HG03469 (cell line): ENCODE measurements at regions not wholly inside any gene's neighbourhood (a gene's known extent, or its start where the extent isn't known, plus 50 kb on each side); places are given as distances from the start of the nearest gene placed in this dataset.
"Not testable (repeated sequence)": the region's sequence is repeated elsewhere in the genome, so short reads cannot be mapped to it uniquely, and the experiment has no call there.

Experiments
- ATAC-seq: cut with Tn5 transposase; IDR thresholded peaks from one replicate; pipeline ENCODE4 v1.9.1; 2021; ENCODE audit warnings: mild to moderate bottlenecking, moderate library complexity, moderate number of reproducible peaks; ENCODE audit not compliant: unreplicated experiment

DNA sequence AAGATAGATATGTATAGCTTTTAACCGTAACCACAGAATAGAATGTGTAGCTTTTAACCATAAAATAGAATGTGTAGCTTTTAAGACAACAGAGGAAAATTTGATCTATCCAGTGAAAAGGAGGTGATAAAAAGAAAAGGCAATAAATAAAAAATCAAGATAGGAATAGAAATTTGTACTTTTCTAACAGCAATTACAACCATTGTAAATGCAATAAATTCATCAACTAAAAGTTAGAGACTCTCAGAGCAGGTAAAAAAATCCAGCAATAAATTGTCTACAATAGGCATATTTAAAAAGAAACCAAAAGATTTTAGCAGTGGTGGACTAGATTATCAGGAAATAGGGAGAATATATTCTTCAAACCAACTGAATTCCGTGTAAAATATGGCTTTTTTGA lies 63.8 kb upstream of the ABHD2 start:
- no peak for ATAC-seq

DNA sequence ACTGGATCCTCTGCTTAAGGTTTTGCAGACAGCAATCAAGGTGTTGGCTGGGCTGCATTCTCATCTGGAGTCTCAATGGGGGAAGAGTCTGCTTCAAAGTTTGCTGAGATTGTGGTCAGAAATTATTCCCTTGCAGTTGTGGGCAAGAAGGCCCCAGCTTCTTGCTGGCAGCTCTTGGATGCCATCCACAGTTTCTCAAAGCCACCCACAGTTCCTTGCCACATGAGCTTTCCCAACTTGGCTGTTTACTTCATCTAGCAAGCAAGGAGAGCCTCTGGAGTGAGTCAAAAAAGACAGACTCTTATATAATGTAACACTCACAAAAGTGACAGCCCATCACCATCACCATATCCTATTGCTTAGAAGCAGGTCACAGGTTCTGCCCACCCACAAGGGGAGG lies 62.1 kb upstream of the ABHD2 start:
- no peak for ATAC-seq

DNA sequence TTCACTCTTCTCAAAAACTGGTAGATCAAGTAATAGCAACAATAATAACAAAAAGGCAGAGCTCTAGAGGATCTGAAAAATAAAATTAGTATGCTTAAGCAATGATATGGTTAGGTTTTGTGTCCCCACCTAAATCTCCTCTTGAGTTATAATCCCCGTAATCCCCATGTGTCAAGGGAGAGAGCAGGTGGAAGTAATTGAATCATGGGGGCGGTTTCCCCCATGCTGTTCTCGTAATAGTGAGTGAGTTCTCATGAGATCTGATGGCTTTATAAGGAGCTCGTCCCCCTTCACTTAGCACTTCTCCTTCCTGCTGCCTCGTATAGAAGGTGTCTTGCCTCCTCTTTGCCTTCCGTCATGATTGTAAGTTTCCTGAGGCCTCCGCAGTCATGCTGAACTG lies 60.2 kb upstream of the ABHD2 start:
- no peak for ATAC-seq

DNA sequence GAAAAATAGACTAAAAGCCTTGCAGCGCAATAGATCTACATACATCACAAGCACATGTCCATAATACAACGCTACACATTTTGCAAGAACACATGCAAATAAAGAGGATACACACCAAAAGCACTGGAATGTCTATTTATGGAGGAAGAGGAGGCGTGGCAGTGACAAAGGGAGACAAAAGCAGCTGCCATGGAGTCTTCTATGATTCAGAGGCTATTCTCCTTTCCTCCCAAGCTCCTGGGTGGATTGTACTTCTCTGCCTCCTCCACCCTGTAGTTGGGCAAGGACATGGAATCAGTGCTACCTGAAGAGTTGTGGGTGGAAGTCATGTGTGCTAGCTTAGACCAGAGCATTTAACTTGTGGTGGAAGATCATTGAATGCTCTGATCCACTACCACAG lies 57.9 kb upstream of the ABHD2 start:
- no peak for ATAC-seq

DNA sequence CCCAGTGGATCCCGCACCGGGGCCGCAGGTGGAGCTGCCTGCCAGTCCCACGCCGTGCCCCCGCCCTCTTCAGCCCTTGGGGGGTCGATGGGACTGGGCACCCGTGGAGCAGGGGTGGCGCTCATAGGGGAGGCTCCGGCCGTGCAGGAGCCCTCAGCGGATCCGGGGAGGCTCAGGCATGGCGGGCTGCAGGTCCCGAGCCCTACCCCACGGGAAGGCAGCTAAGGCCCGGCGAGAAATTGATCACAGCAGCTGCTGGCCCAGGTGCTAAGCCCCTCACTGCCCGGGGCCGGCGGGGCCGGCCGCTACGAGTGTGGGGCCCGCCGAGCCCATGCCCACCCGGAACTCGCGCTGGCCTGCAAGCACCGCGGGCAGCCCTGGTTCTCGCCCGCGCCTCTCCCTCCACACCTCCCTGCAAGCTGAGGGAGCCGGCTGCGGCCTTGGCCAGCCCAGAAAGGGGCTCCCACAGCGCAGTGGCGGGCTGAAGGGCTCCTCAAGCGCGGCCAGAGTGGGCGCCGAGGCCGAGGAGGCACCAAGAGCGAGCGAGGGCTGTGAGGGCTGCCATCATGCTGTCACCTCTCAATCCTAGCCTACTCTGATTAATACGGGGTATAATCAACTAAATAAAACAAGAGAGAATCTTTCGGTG lies 56.5 kb upstream of the ABHD2 start:
- ATAC-seq: not testable (repeated sequence)

DNA sequence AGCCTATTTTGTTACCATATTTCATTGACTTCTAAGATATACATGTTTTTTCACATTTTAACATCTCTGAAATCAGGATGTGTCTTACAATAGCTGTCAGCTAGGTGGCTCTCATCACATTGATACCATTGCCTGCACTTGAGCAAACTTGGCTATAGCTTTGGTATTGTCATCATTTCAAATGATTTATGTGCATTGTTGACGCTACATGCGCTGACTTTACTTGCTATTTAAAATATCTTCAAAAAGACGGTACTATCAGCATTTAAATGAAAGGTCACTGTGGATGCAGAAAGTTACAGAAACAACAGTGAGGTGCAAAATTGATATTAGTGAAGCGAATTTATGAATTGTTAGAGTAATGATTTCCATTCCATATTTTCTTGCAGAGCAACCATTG lies 54.0 kb upstream of the ABHD2 start:
- ATAC-seq: no peak

DNA sequence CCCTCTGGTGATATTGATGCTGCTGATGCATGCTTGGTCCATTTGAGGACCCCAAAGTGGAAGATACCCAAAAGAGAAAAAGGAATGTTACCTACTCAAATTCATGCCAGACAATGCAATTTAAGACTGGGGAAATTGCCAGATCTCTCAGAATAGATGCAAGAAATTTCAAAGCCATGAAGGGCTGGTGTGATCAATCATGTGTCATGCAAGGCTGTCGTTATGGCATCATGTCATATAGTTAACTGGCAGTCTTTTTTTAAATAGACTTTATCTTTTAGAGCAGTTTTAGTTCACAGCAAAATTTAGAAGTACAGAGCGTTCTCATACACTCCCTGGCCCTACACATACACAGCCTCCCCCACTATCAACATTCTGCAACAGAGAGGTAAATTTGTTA lies 53.1 kb upstream of the ABHD2 start:
- no peak for ATAC-seq

DNA sequence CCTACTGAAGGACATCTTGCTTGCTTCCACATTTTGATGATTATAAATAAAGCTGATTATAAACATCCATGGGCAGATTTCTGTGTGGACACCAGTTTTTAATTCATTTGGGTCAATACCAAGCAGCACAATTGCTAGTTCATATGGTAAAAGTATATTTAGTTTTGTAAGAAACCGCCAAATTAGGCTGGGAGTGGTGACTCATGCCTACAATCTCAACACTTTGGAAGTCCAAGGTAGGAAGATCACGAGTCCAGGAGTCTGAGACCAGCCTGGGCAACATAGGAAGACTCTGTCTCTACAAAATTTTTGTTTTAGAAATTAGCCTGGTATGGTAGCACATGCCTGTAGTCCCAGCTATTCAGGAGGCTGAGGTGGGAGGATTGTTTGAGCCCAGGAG lies 52.6 kb upstream of the ABHD2 start:
- ATAC-seq: no peak

DNA sequence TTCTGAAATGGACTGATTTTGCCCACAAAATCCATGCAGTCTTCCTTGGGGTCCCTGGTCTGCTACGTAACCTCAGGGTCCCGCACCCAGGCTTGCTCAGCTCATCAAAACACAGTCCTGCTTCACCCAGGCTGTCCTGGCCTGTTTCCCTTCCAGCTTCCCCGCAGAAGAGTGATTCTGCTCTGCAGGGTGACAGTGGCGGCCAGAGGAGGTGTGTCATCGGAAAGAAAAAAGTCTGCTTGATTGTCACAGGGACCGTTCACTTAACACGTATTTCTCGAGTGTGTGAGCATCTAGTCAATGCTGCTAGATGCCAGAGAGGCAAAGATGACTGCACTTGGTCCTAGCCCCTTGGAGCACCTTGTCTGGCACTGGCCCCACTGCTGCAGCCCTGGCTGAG lies 50.1 kb upstream of the ABHD2 start:
- no peak for ATAC-seq
